PC-9 (cell line): ENCODE measurements at regions not wholly inside any gene's neighbourhood (a gene's known extent, or its start where the extent isn't known, plus 50 kb on each side); places are given as distances from the start of the nearest gene placed in this dataset.

ENCODE experiments used
- BruUV-seq: library from RNA; stranded (reverse); fragments of 400-500 nt; replicated peaks from 2 replicates; lab custom pipeline; 2021; lab: Mats Ljungman, UMichigan
- CTCF ChIA-PET: fragments of 300-600 bp; sonication (Branson Sonifier 250); formaldehyde crosslinking; loops from one replicate; lab custom pipeline; 2022; ENCODE audit warnings: antibody characterized with exemption; lab: Charles Lee
- POLR2A ChIA-PET: fragments of 300-600 bp; sonication (Branson Sonifier 250); formaldehyde crosslinking; loops from one replicate; lab custom pipeline; 2022; ENCODE audit warnings: antibody characterized with exemption; ENCODE audit not compliant: unreplicated experiment; lab: Charles Lee
- DNase-seq, 2 experiments: peaks; one replicate each; pipeline versions ENCODE4 v3.0.0 to v3.0.0-alpha.2; 2015 to 2022; ENCODE audit warnings: mixed read lengths in 1 of 2
- H2AFZ ChIP-seq: fragments of 200-600 bp; sonication (generic); 2 replicates; pipeline ENCODE4 v1.8.1; 2017; ENCODE audit warnings: antibody characterized with exemption
- H3F3A ChIP-seq: fragments of 200-600 bp; sonication (generic); 2 replicates; pipeline ENCODE4 v1.8.1; 2017; ENCODE audit warnings: antibody characterized with exemption, mild to moderate bottlenecking, low read depth; ENCODE audit not compliant: insufficient read depth
- H3K27ac ChIP-seq: fragments of 200-600 bp; sonication (generic); 2 replicates; pipeline ENCODE4 v1.6.1; 2016; ENCODE audit warnings: mixed run types
- H3K27me3 ChIP-seq: fragments of 200-600 bp; sonication (generic); 2 replicates; pipeline ENCODE4 v1.6.1; 2016; ENCODE audit warnings: low read depth, mixed run types; ENCODE audit not compliant: insufficient read depth
- H3K36me3 ChIP-seq: fragments of 200-600 bp; sonication (generic); 2 replicates; pipeline ENCODE4 v1.6.1; 2016; ENCODE audit warnings: low read depth, mixed run types
- H3K4me1 ChIP-seq: fragments of 200-600 bp; sonication (generic); replicated peaks from 2 replicates; pipeline ENCODE4 v1.6.1; 2016; ENCODE audit warnings: mixed run types; ENCODE audit not compliant: insufficient read depth
- H3K4me2 ChIP-seq: fragments of 200-600 bp; sonication (generic); 2 replicates; pipeline ENCODE4 v1.6.1; 2017; ENCODE audit warnings: mixed run types
- H3K4me3 ChIP-seq: fragments of 200-600 bp; sonication (generic); 2 replicates; pipeline ENCODE4 v1.6.1; 2016; ENCODE audit warnings: mixed run types
- H3K79me2 ChIP-seq: fragments of 200-600 bp; sonication (generic); 2 replicates; pipeline ENCODE4 v1.6.1; 2017; ENCODE audit warnings: low read depth, mixed run types
- H3K9me2 ChIP-seq: fragments of 200-600 bp; sonication (generic); 2 replicates; pipeline ENCODE4 v1.8.1; 2017; ENCODE audit warnings: mild to moderate bottlenecking; ENCODE audit not compliant: insufficient read depth
- H3K9me3 ChIP-seq: fragments of 200-600 bp; sonication (generic); 2 replicates; pipeline ENCODE4 v1.8.1; 2016; ENCODE audit warnings: low read depth; ENCODE audit not compliant: insufficient read depth
- H4K20me1 ChIP-seq: fragments of 200-600 bp; sonication (generic); 2 replicates; pipeline ENCODE4 v1.8.1; 2017; ENCODE audit not compliant: insufficient read depth
- EZH2 ChIP-seq: fragments of 200-600 bp; sonication (generic); IDR thresholded peaks from 2 replicates; pipeline ENCODE4 v1.8.0; 2017; ENCODE audit warnings: antibody characterized with exemption, low read depth
- intact Hi-C: fragments of 100-400 bp; cut with micrococcal nuclease; formaldehyde crosslinking; loops from one replicate; pipeline ENCODE4 v1.10.0; 2022; ENCODE audit not compliant: unreplicated experiment
- TF ChIP-seq, protein P1 (sequence below): fragments of 200-600 bp; sonication (generic); conservative IDR thresholded peaks from 2 replicates; pipeline ENCODE4 v1.6.1; 2017; ENCODE audit warnings: mixed run types, antibody characterized with exemption, mild to moderate bottlenecking, moderate library complexity

DNA sequence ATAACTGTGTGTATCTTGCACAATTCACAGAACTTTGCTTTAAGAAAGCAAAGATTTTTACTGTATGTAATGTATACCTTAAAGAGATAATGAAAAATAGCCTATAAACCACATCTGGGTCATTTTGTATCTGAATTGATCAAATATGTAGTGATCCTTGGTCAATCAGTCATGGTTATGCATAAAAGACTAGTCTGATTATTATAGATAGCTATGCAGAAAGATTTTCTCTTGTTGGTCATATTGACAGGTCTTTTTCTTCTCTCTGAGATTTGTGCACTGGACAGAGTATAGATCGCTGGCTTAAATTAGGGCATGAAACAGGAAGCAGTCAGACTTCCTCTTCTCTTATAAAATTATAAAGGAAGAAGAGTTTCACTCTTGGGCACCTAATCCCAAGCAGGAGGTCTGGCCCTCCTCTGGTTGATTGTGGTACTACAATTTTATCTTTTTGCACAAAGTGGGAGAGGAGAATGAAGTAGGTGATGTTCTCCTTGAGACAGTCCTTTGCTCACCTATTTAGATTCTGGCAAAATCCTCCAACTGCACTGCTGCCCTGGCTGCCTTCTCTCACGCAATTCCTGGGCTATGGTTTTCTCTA lies 380.9 kb upstream of the RGS17 start:
- no peaks in the 10 kb centered on the region for H4K20me1 ChIP-seq
- no peaks in the 10 kb centered on the region for H3K79me2 ChIP-seq
- no peak for DNase-seq
- H3K27ac ChIP-seq = no peak overlapping the region
- H2AFZ ChIP-seq = no peak overlapping the region
- no peak overlapping the region for H3K4me2 ChIP-seq
- no peaks in the 10 kb centered on the region for H3K4me1 ChIP-seq
- POLR2A ChIA-PET = interaction anchor here (0.6 kb wide), 1 partner anchor 64 kb away, joined by 5 read pairs; no protein-coding TSS in a partner anchor
- no peaks in the 10 kb centered on the region for H3F3A ChIP-seq
- H3K9me2 ChIP-seq = no peaks in the 10 kb centered on the region
- no peaks in the 10 kb centered on the region for H3K9me3 ChIP-seq
- no TSS peak for BruUV-seq
- no peak overlapping the region for H3K4me3 ChIP-seq
- no peaks in the 10 kb centered on the region for H3K27me3 ChIP-seq
- intact Hi-C loops = loop anchor here (1.0 kb wide), 1 partner anchor 480 kb away; no protein-coding TSS in a partner anchor
- H3K36me3 ChIP-seq = no peaks in the 10 kb centered on the region
- TF ChIP-seq, protein P1, sequence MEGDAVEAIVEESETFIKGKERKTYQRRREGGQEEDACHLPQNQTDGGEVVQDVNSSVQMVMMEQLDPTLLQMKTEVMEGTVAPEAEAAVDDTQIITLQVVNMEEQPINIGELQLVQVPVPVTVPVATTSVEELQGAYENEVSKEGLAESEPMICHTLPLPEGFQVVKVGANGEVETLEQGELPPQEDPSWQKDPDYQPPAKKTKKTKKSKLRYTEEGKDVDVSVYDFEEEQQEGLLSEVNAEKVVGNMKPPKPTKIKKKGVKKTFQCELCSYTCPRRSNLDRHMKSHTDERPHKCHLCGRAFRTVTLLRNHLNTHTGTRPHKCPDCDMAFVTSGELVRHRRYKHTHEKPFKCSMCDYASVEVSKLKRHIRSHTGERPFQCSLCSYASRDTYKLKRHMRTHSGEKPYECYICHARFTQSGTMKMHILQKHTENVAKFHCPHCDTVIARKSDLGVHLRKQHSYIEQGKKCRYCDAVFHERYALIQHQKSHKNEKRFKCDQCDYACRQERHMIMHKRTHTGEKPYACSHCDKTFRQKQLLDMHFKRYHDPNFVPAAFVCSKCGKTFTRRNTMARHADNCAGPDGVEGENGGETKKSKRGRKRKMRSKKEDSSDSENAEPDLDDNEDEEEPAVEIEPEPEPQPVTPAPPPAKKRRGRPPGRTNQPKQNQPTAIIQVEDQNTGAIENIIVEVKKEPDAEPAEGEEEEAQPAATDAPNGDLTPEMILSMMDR = peak; percentile 74
- TF ChIP-seq EZH2 = no peak
- CTCF ChIA-PET = interaction anchor here (0.7 kb wide), 1 partner anchor 25 kb away, joined by 15 read pairs; no protein-coding TSS in a partner anchor

DNA sequence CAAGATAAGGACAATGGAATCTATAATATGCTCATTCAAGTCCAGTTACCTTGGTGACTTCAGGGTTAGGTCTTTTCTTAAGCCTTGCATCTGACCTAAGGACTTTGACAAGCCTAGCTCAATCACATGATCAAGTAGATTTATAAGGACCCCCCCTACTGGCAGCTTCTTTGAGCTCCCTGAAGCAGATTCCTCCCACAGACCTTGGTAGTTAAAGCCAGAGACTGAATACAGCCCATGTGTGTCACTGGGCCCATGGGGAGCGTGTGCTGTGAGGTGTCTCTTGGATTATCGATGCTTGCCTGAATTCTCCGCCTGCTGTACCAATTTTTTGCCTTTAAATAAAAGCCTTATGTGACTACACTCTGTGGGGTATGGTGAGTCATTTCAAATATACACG lies 372.7 kb upstream of the RGS17 start:
- no peaks in the 10 kb centered on the region for H3K27me3 ChIP-seq
- intact Hi-C loops = no loop called here
- no peak overlapping the region for H3K4me2 ChIP-seq
- ChIA-PET CTCF (no interaction called here), POLR2A (no interaction called here)
- no peaks in the 10 kb centered on the region for H3K9me2 ChIP-seq
- no peaks in the 10 kb centered on the region for H3K4me1 ChIP-seq
- H2AFZ ChIP-seq = no peak overlapping the region
- no peaks in the 10 kb centered on the region for H3F3A ChIP-seq
- no TSS peak for BruUV-seq
- H3K27ac ChIP-seq = no peak overlapping the region
- no peaks in the 10 kb centered on the region for H3K36me3 ChIP-seq
- no peaks in the 10 kb centered on the region for H3K79me2 ChIP-seq
- DNase-seq = no peak
- no peak overlapping the region for H3K4me3 ChIP-seq
- no peak for TF ChIP-seq EZH2
- TF ChIP-seq, protein P1 = no peak
- no peaks in the 10 kb centered on the region for H3K9me3 ChIP-seq
- H4K20me1 ChIP-seq = no peaks in the 10 kb centered on the region

DNA sequence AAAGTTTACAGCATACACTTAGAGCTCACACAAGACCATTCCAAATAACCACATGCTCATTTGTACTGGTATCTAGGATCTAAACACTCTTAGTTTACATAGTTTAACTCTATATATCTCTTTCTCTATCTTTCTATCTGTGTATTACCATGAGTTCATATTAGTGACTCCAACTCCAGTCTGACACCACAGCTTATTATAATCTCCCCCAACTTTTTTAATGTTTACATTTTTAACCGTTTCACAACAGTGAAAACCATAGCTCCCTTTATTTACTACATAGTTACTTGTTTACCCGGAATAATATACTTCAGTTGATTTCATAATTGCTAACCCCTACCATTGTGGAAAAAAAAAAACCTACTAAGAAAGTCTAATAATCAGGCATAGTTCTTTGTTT lies 362.4 kb upstream of the RGS17 start:
- no peak overlapping the region for H3K4me2 ChIP-seq
- H3F3A ChIP-seq = no peaks in the 10 kb centered on the region
- CTCF ChIA-PET = no interaction called here
- no peak for DNase-seq
- no peak overlapping the region for H2AFZ ChIP-seq
- POLR2A ChIA-PET = no interaction called here
- H3K4me1 ChIP-seq = no peaks in the 10 kb centered on the region
- no peak overlapping the region for H3K27ac ChIP-seq
- TF ChIP-seq, protein P1 = no peak
- TF ChIP-seq EZH2 = no peak
- no TSS peak for BruUV-seq
- H4K20me1 ChIP-seq = no peaks in the 10 kb centered on the region
- H3K79me2 ChIP-seq = no peaks in the 10 kb centered on the region
- H3K9me3 ChIP-seq = no peaks in the 10 kb centered on the region
- no peak overlapping the region for H3K4me3 ChIP-seq
- intact Hi-C loops = no loop called here
- no peaks in the 10 kb centered on the region for H3K9me2 ChIP-seq
- no peaks in the 10 kb centered on the region for H3K36me3 ChIP-seq
- no peaks in the 10 kb centered on the region for H3K27me3 ChIP-seq
